MM.1S (cell line): ENCODE measurements at regions not wholly inside any gene's neighbourhood (a gene's known extent, or its start where the extent isn't known, plus 50 kb on each side); places are given as distances from the start of the nearest gene placed in this dataset.
"Not testable (repeated sequence)": the region's sequence is repeated elsewhere in the genome, so short reads cannot be mapped to it uniquely, and the experiment has no call there.

Experiments
- DNase-seq: peaks from one replicate; pipeline ENCODE4 v3.0.0-alpha.2; 2015
- H2AFZ ChIP-seq: fragments of 300-600 bp; sonication (generic); 2 replicates; pipeline ENCODE4 v1.6.0; 2016; ENCODE audit warnings: antibody characterized with exemption, low read length
- H3F3A ChIP-seq: fragments of 300-600 bp; sonication (generic); 2 replicates; pipeline ENCODE4 v1.6.1; 2016; ENCODE audit warnings: mild to moderate bottlenecking, antibody characterized with exemption, low read length, moderate library complexity, mixed read lengths; ENCODE audit not compliant: insufficient read depth
- H3K27ac ChIP-seq: fragments of 300-600 bp; sonication (generic); 2 replicates; pipeline ENCODE4 v1.5.1; 2016; ENCODE audit warnings: mild to moderate bottlenecking, low read length
- H3K27me3 ChIP-seq: fragments of 300-600 bp; sonication (generic); replicated peaks from 2 replicates; pipeline ENCODE4 v1.6.0; 2016; ENCODE audit warnings: low read length; ENCODE audit not compliant: insufficient read depth
- H3K36me3 ChIP-seq: fragments of 300-600 bp; sonication (generic); replicated peaks from 2 replicates; pipeline ENCODE4 v1.6.1; 2016; ENCODE audit warnings: mild to moderate bottlenecking, low read length, mixed read lengths; ENCODE audit not compliant: insufficient read depth
- H3K4me1 ChIP-seq: fragments of 300-600 bp; sonication (generic); 2 replicates; pipeline ENCODE4 v1.6.1; 2016; ENCODE audit warnings: low read length, mixed read lengths
- H3K4me2 ChIP-seq: fragments of 300-600 bp; sonication (generic); 2 replicates; pipeline ENCODE4 v1.6.0; 2016; ENCODE audit warnings: low read depth, low read length
- H3K4me3 ChIP-seq: fragments of 300-600 bp; sonication (generic); 2 replicates; pipeline ENCODE4 v1.5.1; 2016; ENCODE audit warnings: low read length, mixed read lengths
- H3K79me2 ChIP-seq: fragments of 300-600 bp; sonication (generic); 2 replicates; pipeline ENCODE4 v1.6.1; 2016; ENCODE audit warnings: mixed run types, low read length, mixed read lengths
- H3K9ac ChIP-seq: fragments of 300-600 bp; sonication (generic); 2 replicates; pipeline ENCODE4 v1.6.1; 2016; ENCODE audit warnings: low read length, mixed read lengths
- H3K9me2 ChIP-seq: fragments of 300-600 bp; sonication (generic); replicated peaks from 2 replicates; pipeline ENCODE4 v1.6.1; 2016; ENCODE audit warnings: mild to moderate bottlenecking, low read length, mixed read lengths; ENCODE audit not compliant: insufficient read depth
- H3K9me3 ChIP-seq: fragments of 300-600 bp; sonication (generic); replicated peaks from 2 replicates; pipeline ENCODE4 v1.6.1; 2016; ENCODE audit warnings: mild to moderate bottlenecking, low read length, mixed read lengths; ENCODE audit not compliant: insufficient read depth
- H4K20me1 ChIP-seq: fragments of 300-600 bp; sonication (generic); 2 replicates; pipeline ENCODE4 v1.6.1; 2016; ENCODE audit warnings: mild to moderate bottlenecking, low read length, moderate library complexity, mixed read lengths; ENCODE audit not compliant: insufficient read depth
- EZH2 ChIP-seq: fragments of 300-600 bp; sonication (generic); optimal IDR thresholded peaks from 2 replicates; pipeline ENCODE3; 2017; ENCODE audit warnings: low read depth, mild to moderate bottlenecking, antibody characterized with exemption, low read length, mixed read lengths
- EZH2phosphoT487 ChIP-seq: fragments of 300-600 bp; sonication (generic); IDR thresholded peaks from 2 replicates; pipeline ENCODE4 v1.6.1; 2018; ENCODE audit warnings: antibody characterized with exemption, low read length
- TF ChIP-seq, protein P1 (sequence below): fragments of 300-600 bp; sonication (generic); IDR thresholded peaks from 2 replicates; pipeline ENCODE4 v1.5.1; 2016; ENCODE audit warnings: antibody characterized with exemption, low read length, mixed read lengths

DNA sequence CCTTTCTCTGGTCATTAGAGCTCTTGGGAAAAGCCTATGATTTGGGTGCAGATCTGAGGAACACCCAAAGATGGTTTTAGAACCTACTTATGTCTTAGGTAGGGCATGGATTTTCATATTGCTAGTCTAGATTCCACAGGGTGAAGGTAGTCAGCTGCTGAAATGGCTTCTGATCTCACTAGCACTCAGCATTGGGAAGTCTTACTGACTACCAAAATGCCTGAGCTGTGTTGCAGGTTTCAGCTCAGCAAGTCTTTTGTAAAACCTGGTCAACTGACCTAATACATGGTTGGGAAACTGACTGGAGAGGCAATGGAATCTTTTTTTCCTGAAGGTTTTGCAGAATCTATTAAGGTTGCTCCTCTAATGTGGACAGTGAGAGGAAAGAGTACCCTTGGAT, 136.4 kb downstream of the CCNG2 start:
- Histone ChIP-seq H2AFZ (no peak overlapping the region), H3K27ac (no peak overlapping the region), H3K9me3 (no peaks in the 10 kb centered on the region), H3K27me3 (no peaks in the 10 kb centered on the region), H3K79me2 (no peaks in the 10 kb centered on the region), H3K9me2 (no peaks in the 10 kb centered on the region), H4K20me1 (no peaks in the 10 kb centered on the region), H3K36me3 (no peaks in the 10 kb centered on the region), H3K4me3 (no peak overlapping the region), H3K9ac (no peak overlapping the region), H3K4me1 (no peaks in the 10 kb centered on the region), H3F3A (no peaks in the 10 kb centered on the region), H3K4me2 (no peak overlapping the region)
- DNase-seq, result no peak
- TF ChIP-seq EZH2phosphoT487, result no peak
- no peak for TF ChIP-seq EZH2
- TF ChIP-seq, protein P1, sequence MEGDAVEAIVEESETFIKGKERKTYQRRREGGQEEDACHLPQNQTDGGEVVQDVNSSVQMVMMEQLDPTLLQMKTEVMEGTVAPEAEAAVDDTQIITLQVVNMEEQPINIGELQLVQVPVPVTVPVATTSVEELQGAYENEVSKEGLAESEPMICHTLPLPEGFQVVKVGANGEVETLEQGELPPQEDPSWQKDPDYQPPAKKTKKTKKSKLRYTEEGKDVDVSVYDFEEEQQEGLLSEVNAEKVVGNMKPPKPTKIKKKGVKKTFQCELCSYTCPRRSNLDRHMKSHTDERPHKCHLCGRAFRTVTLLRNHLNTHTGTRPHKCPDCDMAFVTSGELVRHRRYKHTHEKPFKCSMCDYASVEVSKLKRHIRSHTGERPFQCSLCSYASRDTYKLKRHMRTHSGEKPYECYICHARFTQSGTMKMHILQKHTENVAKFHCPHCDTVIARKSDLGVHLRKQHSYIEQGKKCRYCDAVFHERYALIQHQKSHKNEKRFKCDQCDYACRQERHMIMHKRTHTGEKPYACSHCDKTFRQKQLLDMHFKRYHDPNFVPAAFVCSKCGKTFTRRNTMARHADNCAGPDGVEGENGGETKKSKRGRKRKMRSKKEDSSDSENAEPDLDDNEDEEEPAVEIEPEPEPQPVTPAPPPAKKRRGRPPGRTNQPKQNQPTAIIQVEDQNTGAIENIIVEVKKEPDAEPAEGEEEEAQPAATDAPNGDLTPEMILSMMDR, result no peak

DNA sequence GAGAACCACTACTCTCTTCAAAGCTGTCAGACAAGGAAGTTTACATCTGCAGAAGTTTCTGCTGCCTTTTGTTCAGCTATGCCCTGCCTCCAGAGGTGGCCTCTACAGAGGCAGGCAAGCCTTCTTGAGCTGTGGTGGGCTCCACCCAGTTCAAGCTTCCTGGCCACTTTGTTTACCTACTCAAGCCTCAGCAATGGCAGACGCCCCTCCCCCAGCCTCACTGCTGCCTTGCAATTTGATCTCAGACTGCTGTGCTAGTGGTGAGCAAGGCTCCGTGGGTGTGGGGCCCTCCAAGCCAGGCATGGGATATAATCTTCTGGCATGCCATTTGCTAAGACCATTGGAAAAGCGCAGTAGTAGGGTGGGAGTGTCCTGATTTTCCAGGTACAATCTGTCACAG, 144.0 kb downstream of the CCNG2 start:
- not testable (repeated sequence) for H3K27me3 ChIP-seq, DNase-seq, H4K20me1 ChIP-seq, H3K36me3 ChIP-seq, H3K4me2 ChIP-seq, H3K9me3 ChIP-seq, H3F3A ChIP-seq, H3K4me3 ChIP-seq, H3K79me2 ChIP-seq, H3K27ac ChIP-seq, H3K9ac ChIP-seq, H3K9me2 ChIP-seq, H3K4me1 ChIP-seq, H2AFZ ChIP-seq

- Histone ChIP-seq H3K9ac (no peak overlapping the region), H3F3A (no peaks in the 10 kb centered on the region), H3K9me2 (no peaks in the 10 kb centered on the region), H3K27ac (no peak overlapping the region), H4K20me1 (no peaks in the 10 kb centered on the region), H3K4me3 (no peak overlapping the region), H3K27me3 (no peaks in the 10 kb centered on the region), H2AFZ (no peak overlapping the region), H3K36me3 (no peaks in the 10 kb centered on the region), H3K79me2 (no peaks in the 10 kb centered on the region), H3K9me3 (no peaks in the 10 kb centered on the region), H3K4me1 (no peaks in the 10 kb centered on the region), H3K4me2 (no peak overlapping the region)
- TF ChIP-seq EZH2 (no peak), EZH2phosphoT487 (no peak)
- TF ChIP-seq, protein P1, result peak; percentile 15; the same call in 1 of the 2 replicates
- DNase-seq, result no peak
Observed at GRCh38 chr4:77305766-77306165, 148.8 kb downstream of the CCNG2 start.

DNA sequence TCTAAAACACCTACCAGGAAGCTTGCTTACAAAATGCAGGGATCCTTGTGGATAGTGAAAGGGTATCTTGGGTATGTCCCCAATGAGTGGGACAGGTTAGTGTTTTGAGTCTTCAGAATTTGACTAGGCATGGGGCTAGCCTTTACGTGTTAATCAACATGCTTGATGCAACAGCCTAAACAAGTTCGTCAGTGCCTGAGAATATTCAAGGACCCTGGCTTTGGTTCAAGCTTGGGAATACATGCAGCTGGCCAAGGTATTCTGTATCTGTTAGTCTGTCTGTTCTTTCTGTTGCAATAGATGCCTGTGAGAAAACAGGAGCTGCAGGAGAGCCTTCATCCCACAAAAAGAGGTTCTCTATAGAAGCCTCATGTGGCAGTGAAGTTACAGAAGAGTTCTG, 149.5 kb downstream of the CCNG2 start:
- Histone ChIP-seq H3K9me2 (no peaks in the 10 kb centered on the region), H3K79me2 (no peaks in the 10 kb centered on the region), H3K36me3 (no peaks in the 10 kb centered on the region), H3F3A (no peaks in the 10 kb centered on the region), H3K4me1 (no peaks in the 10 kb centered on the region), H3K4me2 (no peak overlapping the region), H3K27me3 (no peaks in the 10 kb centered on the region), H3K9me3 (no peaks in the 10 kb centered on the region), H3K9ac (no peak overlapping the region), H2AFZ (no peak overlapping the region), H4K20me1 (no peaks in the 10 kb centered on the region), H3K4me3 (no peak overlapping the region), H3K27ac (no peak overlapping the region)
- DNase-seq, result no peak
- TF ChIP-seq EZH2 (no peak), EZH2phosphoT487 (no peak)
- TF ChIP-seq, protein P1, result no peak
